Esophagus muscularis mucosa (tissue), 4 donors: ENCODE measurements at regions not wholly inside any gene's neighbourhood (a gene's known extent, or its start where the extent isn't known, plus 50 kb on each side); places are given as distances from the start of the nearest gene placed in this dataset.

Source experiments
- DNase-seq: peaks from one replicate; pipeline ENCODE4 v3.0.0-alpha.2; 2017; ENCODE audit errors: extremely low spot score
- H3K27ac ChIP-seq, 4 donors: fragments of 200-600 bp; sonication (generic); replicated peaks in 1 of 4; 1 replicate in 3 of 4; 2 replicates in 1 of 4; pipeline ENCODE4 v1.5.1; 2016 to 2019; ENCODE audit warnings: mild to moderate bottlenecking in 1 of 4
- H3K27me3 ChIP-seq, 4 donors: fragments of 200-600 bp; sonication (generic); one replicate each; pipeline versions ENCODE4 v1.5.1 to v1.6.0; 2016 to 2019
- H3K36me3 ChIP-seq, 4 donors: fragments of 200-600 bp; sonication (generic); one replicate each; pipeline ENCODE4 v1.5.1; 2016 to 2019
- H3K4me1 ChIP-seq, 4 donors: fragments of 200-600 bp; sonication (generic); one replicate each; pipeline ENCODE4 v1.5.1; 2016 to 2019
- H3K4me3 ChIP-seq, 4 donors: fragments of 200-600 bp; sonication (generic); 1 replicate in 2 of 4; 2 replicates in 2 of 4; pipeline ENCODE4 v1.5.1; 2016 to 2019; ENCODE audit warnings: mild to moderate bottlenecking in 4 of 4, moderate library complexity in 1 of 4
- H3K9me3 ChIP-seq, 4 donors: fragments of 200-600 bp; sonication (generic); 1 replicate in 3 of 4; 2 replicates in 1 of 4; pipeline ENCODE4 v1.5.1; 2016 to 2019
- CTCF ChIP-seq, 3 experiments: fragments of 200-600 bp in 2 of 3; fragments of 450-650 bp in 1 of 3; sonication (generic) in 2 of 3; IDR thresholded peaks; one replicate each; pipeline ENCODE4 v1.5.1; 2017 to 2019; ENCODE audit warnings: antibody characterized with exemption in 3 of 3, mild to moderate bottlenecking in 2 of 3, moderate library complexity in 1 of 3
- EP300 ChIP-seq: sonication (generic); formaldehyde crosslinking; IDR thresholded peaks from one replicate; pipeline ENCODE4 v1.6.1; 2017; ENCODE audit warnings: antibody characterized with exemption
- POLR2A ChIP-seq: fragments of 450-650 bp; IDR thresholded peaks from one replicate; pipeline ENCODE4 v1.6.1; 2017; ENCODE audit warnings: antibody characterized with exemption, moderate library complexity, mild to moderate bottlenecking, low read depth
- POLR2AphosphoS5 ChIP-seq, 2 donors: sonication (generic); formaldehyde crosslinking; IDR thresholded peaks; one replicate each; pipeline ENCODE4 v1.6.1; 2017; ENCODE audit warnings: antibody characterized with exemption in 2 of 2
- WGBS: methylation state at CpG from one replicate; pipeline ENCODE4 v1.1.5; 2018; 5-methylcytosine and 5-hydroxymethylcytosine counted together
- intact Hi-C: fragments of 100-400 bp; cut with DNase I; formaldehyde crosslinking; loops from one replicate; pipeline ENCODE4 v1.15.1; 2023

GRCh38 chr7:22895828-22896165 lies 73.1 kb upstream of the TOMM7 start:
- no peaks in the 10 kb centered on the region for H3K9me3 ChIP-seq
- H3K4me3 ChIP-seq: no peak overlapping the region
- DNase-seq: no peak
- WGBS: 83% methylated on average over 2 of the region's 2 CpGs
- no peaks in the 10 kb centered on the region for H3K36me3 ChIP-seq
- H3K27me3 ChIP-seq: no peaks in the 10 kb centered on the region
- H3K4me1 ChIP-seq: no peaks in the 10 kb centered on the region
- intact Hi-C loops: no loop called here
- TF ChIP-seq POLR2AphosphoS5 (IDR thresholded peaks at IDR 0.05): no peak
- no peak for TF ChIP-seq CTCF (IDR thresholded peaks at IDR 0.05)
- TF ChIP-seq EP300: no peak
- TF ChIP-seq POLR2A: no peak
- no peak overlapping the region for H3K27ac ChIP-seq

- TF ChIP-seq POLR2A (no peak), CTCF (IDR thresholded peaks at IDR 0.05) (no peak), POLR2AphosphoS5 (IDR thresholded peaks at IDR 0.05) (no peak), EP300 (no peak)
- Histone ChIP-seq H3K4me1 (no peaks in the 10 kb centered on the region), H3K27ac (no peak overlapping the region), H3K4me3 (no peak overlapping the region), H3K27me3 (no peaks in the 10 kb centered on the region), H3K36me3 (no peaks in the 10 kb centered on the region), H3K9me3 (no peaks in the 10 kb centered on the region)
- WGBS: 68% methylated on average over 3 of the region's 3 CpGs
- intact Hi-C loops: no loop called here
- DNase-seq: no peak
Measured at GRCh38 chr7:22895140-22895827, 72.6 kb upstream of the TOMM7 start.

- Histone ChIP-seq H3K4me3 (no peak overlapping the region), H3K4me1 (no peaks in the 10 kb centered on the region), H3K36me3 (no peaks in the 10 kb centered on the region), H3K27ac (no peak overlapping the region), H3K27me3 (no peaks in the 10 kb centered on the region), H3K9me3 (no peaks in the 10 kb centered on the region)
- no peak for DNase-seq
- intact Hi-C loops: no loop called here
- TF ChIP-seq POLR2AphosphoS5 (IDR thresholded peaks at IDR 0.05): no peak
- no peak for TF ChIP-seq POLR2A
- TF ChIP-seq EP300: no peak
- whole genome bisulfite sequencing: 84% methylated on average over 10 of the region's 10 CpGs
Measured at GRCh38 chr7:22894546-22894945, 71.9 kb upstream of the TOMM7 start.

- no peak for TF ChIP-seq EP300
- TF ChIP-seq CTCF (IDR thresholded peaks at IDR 0.05): no peak
- TF ChIP-seq POLR2A: no peak
- no peak for TF ChIP-seq POLR2AphosphoS5 (IDR thresholded peaks at IDR 0.05)
- Histone ChIP-seq H3K9me3 (no peaks in the 10 kb centered on the region), H3K27ac (no peak overlapping the region), H3K4me1 (peaks cover 0 to 4% (median 0%) of the 10 kb centered on the region in 4 donors), H3K36me3 (no peaks in the 10 kb centered on the region), H3K27me3 (no peaks in the 10 kb centered on the region), H3K4me3 (no peak overlapping the region)
- intact Hi-C loops: no loop called here
- no peak for DNase-seq
- WGBS: 93% methylated on average over 4 of the region's 4 CpGs
Measured at GRCh38 chr7:22890773-22891172, 68.1 kb upstream of the TOMM7 start.

- WGBS: 68% methylated on average over 1 of the region's 1 CpG
- TF ChIP-seq POLR2A (no peak), POLR2AphosphoS5 (IDR thresholded peaks at IDR 0.05) (no peak), EP300 (no peak), CTCF (IDR thresholded peaks at IDR 0.05) (no peak)
- Histone ChIP-seq H3K27me3 (no peaks in the 10 kb centered on the region), H3K27ac (no peak overlapping the region), H3K4me1 (peaks cover 0 to 5% (median 0%) of the 10 kb centered on the region in 4 donors), H3K36me3 (no peaks in the 10 kb centered on the region), H3K9me3 (no peaks in the 10 kb centered on the region), H3K4me3 (no peak overlapping the region)
- DNase-seq: no peak
- intact Hi-C loops: no loop called here
Measured at GRCh38 chr7:22885797-22886261, 63.2 kb upstream of the TOMM7 start.
